Neutrophil (primary cell): ENCODE measurements at regions not wholly inside any gene's neighbourhood (a gene's known extent, or its start where the extent isn't known, plus 50 kb on each side); places are given as distances from the start of the nearest gene placed in this dataset.

Experiments used
- H3K27ac ChIP-seq: fragments of 200-600 bp; sonication (generic); 2 replicates; pipeline ENCODE4 v1.5.1; 2016; ENCODE audit warnings: mild to moderate bottlenecking, moderate library complexity
- H3K27me3 ChIP-seq: fragments of 200-600 bp; sonication (generic); 2 replicates; pipeline ENCODE4 v1.6.0; 2016; ENCODE audit warnings: mild to moderate bottlenecking
- H3K36me3 ChIP-seq: fragments of 200-600 bp; sonication (generic); 2 replicates; pipeline ENCODE4 v1.5.1; 2017
- H3K4me1 ChIP-seq, 2 experiments: fragments of 200-600 bp in 1 of 2; sonication (generic) in 1 of 2; 1 replicate in 1 of 2; 2 replicates in 1 of 2; pipeline versions ENCODE4 v1.5.1 to v1.6.1; 2013 to 2016; ENCODE audit warnings: low read depth in 1 of 2, low read length in 1 of 2, mild to moderate bottlenecking in 1 of 2, moderate library complexity in 1 of 2; ENCODE audit not compliant: control insufficient read depth in 1 of 2, insufficient read depth in 1 of 2
- H3K4me3 ChIP-seq, 2 experiments: fragments of 200-600 bp in 1 of 2; sonication (generic) in 1 of 2; 1 replicate in 1 of 2; 2 replicates in 1 of 2; pipeline ENCODE4 v1.5.1; 2013 to 2016; ENCODE audit warnings: low read depth in 1 of 2, low read length in 1 of 2, mild to moderate bottlenecking in 1 of 2, moderate library complexity in 1 of 2
- H3K9me3 ChIP-seq: fragments of 200-600 bp; sonication (generic); 2 replicates; pipeline ENCODE4 v1.5.1; 2016
- TF ChIP-seq, protein P1 (sequence below): fragments of 200-600 bp; sonication (generic); IDR thresholded peaks from 2 replicates; pipeline ENCODE4 v1.5.1; 2016; ENCODE audit warnings: antibody characterized with exemption

DNA sequence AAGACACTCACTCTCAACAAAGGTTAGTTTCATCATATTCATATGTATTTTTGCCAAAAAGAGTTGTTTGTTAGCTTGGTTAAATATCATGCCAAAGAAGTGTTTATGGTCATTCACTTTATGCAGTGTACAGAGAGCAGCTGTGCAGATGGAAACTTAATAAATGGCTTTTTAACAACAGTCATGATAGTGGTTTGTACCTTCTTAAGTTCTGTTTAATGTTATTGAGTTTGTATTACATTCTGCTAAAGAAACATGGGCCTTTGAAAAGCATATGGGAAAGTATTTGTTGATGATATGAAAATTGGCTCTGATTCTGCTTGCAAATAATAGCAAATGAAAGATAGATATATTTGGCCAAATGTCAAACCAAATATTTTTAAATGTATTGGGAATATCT lies 607.3 kb downstream of the NCAM2 start:
- Histone ChIP-seq H3K4me1 (no peaks in the 10 kb centered on the region), H3K27ac (no peak overlapping the region), H3K9me3 (no peaks in the 10 kb centered on the region), H3K36me3 (no peaks in the 10 kb centered on the region), H3K4me3 (no peak overlapping the region), H3K27me3 (no peaks in the 10 kb centered on the region)
- TF ChIP-seq, protein P1, sequence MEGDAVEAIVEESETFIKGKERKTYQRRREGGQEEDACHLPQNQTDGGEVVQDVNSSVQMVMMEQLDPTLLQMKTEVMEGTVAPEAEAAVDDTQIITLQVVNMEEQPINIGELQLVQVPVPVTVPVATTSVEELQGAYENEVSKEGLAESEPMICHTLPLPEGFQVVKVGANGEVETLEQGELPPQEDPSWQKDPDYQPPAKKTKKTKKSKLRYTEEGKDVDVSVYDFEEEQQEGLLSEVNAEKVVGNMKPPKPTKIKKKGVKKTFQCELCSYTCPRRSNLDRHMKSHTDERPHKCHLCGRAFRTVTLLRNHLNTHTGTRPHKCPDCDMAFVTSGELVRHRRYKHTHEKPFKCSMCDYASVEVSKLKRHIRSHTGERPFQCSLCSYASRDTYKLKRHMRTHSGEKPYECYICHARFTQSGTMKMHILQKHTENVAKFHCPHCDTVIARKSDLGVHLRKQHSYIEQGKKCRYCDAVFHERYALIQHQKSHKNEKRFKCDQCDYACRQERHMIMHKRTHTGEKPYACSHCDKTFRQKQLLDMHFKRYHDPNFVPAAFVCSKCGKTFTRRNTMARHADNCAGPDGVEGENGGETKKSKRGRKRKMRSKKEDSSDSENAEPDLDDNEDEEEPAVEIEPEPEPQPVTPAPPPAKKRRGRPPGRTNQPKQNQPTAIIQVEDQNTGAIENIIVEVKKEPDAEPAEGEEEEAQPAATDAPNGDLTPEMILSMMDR = no peak

DNA sequence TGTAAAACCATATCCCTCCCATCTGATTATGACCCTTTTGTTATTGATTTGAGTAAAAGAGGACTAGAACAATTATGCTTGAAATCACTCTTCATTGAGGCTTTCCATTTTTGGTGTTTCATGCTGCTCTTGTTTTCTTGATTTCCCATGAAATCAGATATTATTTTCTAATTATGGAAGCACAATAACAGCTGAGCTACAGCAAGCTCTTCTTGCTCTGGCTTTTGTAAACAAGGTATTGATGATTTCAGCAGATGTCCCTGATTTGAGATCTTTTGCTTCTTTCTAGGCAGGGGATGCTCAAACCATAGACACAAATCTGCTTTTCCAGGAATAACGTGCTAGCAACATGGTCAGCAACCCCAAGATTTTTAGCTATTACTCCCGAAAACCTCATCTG lies 607.8 kb downstream of the NCAM2 start:
- Histone ChIP-seq H3K27ac (no peak overlapping the region), H3K4me3 (no peak overlapping the region), H3K9me3 (no peaks in the 10 kb centered on the region), H3K4me1 (no peaks in the 10 kb centered on the region), H3K36me3 (no peaks in the 10 kb centered on the region), H3K27me3 (no peaks in the 10 kb centered on the region)
- TF ChIP-seq, protein P1 = no peak

DNA sequence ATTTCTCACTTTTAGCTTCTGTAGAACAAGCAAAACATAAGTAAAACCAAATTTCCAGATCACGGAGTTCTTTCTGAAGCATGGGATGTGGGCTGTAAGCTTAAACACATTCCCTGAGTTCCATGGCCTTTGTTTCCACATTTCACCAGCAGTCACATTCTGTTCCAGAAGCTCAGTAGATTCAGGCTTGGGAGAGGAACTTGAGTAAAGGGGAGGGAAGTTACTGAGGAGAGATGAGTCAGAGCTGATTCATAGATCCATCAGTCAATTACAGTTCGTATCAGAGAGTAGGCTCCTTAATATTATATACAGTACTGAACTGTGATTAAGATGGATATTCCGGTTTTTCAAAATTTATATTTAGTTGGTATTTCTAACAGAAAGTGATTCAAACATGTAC lies 614.3 kb downstream of the NCAM2 start:
- Histone ChIP-seq H3K27ac (no peak overlapping the region), H3K4me1 (no peaks in the 10 kb centered on the region), H3K4me3 (no peak overlapping the region), H3K36me3 (no peaks in the 10 kb centered on the region), H3K9me3 (no peaks in the 10 kb centered on the region), H3K27me3 (no peaks in the 10 kb centered on the region)
- TF ChIP-seq, protein P1 = no peak

DNA sequence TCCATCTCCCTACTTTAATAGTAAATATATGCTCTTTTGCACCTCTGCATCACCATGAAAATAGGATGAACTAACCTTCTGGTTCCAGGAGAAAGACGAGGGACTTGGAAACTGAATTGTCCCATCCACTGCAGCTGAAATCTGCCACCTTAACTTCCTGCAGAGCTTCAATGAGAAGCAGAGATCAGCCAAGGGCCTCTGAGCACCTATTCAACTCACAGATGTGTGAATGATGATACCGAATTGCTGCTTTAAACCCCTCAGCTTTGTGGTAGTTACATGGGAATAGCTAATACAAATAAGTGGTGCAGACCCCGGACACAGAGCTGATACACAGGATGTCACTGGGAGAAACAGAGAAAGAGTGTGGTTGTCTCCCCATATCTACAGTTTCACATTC lies 616.8 kb downstream of the NCAM2 start:
- no peak overlapping the region for H3K27ac ChIP-seq
- H3K4me1 ChIP-seq = no peaks in the 10 kb centered on the region
- no peaks in the 10 kb centered on the region for H3K9me3 ChIP-seq
- H3K36me3 ChIP-seq = no peaks in the 10 kb centered on the region
- H3K27me3 ChIP-seq = no peaks in the 10 kb centered on the region
- no peak overlapping the region for H3K4me3 ChIP-seq
- TF ChIP-seq, protein P1 = no peak

DNA sequence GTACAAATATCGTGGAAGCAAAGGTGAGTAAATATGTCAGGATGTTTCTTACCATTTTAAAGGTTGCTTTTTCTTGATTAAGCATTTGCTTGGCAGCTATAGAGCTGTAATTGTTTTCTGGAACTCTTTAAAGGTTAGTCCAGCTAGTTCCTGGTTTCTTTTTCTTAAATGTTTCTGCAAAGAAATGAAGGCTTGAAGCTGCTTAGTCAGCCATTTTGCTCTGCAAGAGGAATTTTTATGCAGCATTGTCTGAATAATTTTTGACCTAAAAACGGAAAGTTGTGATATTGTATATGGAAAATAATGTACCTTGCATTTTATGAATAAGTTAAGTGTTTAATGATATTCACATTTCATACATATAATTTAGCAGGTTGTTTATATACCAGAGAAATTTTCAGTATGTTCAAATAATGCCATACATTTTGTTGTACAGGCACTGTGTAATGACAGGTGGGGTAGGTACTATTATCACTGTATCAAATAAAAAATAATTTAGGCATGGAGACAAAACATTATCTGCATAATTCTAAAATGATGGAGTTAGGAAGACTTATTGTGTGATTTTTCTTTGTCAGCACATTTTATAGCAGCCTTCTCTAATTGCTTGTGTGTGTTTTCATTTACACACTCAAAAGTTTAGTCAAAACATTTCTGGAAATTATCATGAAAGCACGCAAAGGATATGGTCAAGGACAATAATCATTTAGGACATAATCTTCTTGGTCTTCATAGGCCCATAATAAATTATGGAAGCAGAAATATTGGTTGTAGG lies 624.4 kb downstream of the NCAM2 start:
- Histone ChIP-seq H3K36me3 (no peaks in the 10 kb centered on the region), H3K9me3 (no peaks in the 10 kb centered on the region), H3K4me3 (no peak overlapping the region), H3K4me1 (no peaks in the 10 kb centered on the region), H3K27me3 (no peaks in the 10 kb centered on the region), H3K27ac (no peak overlapping the region)
- TF ChIP-seq, protein P1 = no peak
